IPS-18a (cell line): ENCODE measurements at regions not wholly inside any gene's neighbourhood (a gene's known extent, or its start where the extent isn't known, plus 50 kb on each side); places are given as distances from the start of the nearest gene placed in this dataset.
"Not testable (repeated sequence)": the region's sequence is repeated elsewhere in the genome, so short reads cannot be mapped to it uniquely, and the experiment has no call there.

Experiments
- H3K27ac ChIP-seq: one replicate; pipeline ENCODE4 v1.5.1; 2013; ENCODE audit warnings: low read length
- H3K27me3 ChIP-seq: one replicate; pipeline ENCODE4 v1.6.1; 2013; ENCODE audit warnings: mild to moderate bottlenecking, low read length; ENCODE audit not compliant: control insufficient read depth, insufficient read depth
- H3K36me3 ChIP-seq: one replicate; pipeline ENCODE4 v1.6.1; 2013; ENCODE audit warnings: low read depth, low read length; ENCODE audit not compliant: control insufficient read depth
- H3K4me1 ChIP-seq: one replicate; pipeline ENCODE4 v1.6.1; 2013; ENCODE audit warnings: low read depth, low read length; ENCODE audit not compliant: control insufficient read depth
- H3K4me3 ChIP-seq: one replicate; pipeline ENCODE4 v1.5.1; 2013; ENCODE audit warnings: low read length
- H3K9ac ChIP-seq: one replicate; pipeline ENCODE4 v1.6.1; 2013; ENCODE audit warnings: mild to moderate bottlenecking, low read length, moderate library complexity
- H3K9me3 ChIP-seq: one replicate; pipeline ENCODE4 v1.6.1; 2013; ENCODE audit warnings: low read depth, low read length; ENCODE audit not compliant: control insufficient read depth

GRCh38 chr14:87046960-87047359 is 946.0 kb downstream of the GALC start:
- no peaks in the 10 kb centered on the region for H3K4me1 ChIP-seq
- no peaks in the 10 kb centered on the region for H3K36me3 ChIP-seq
- no peak overlapping the region for H3K27ac ChIP-seq
- H3K9ac ChIP-seq: no peak overlapping the region
- H3K9me3 ChIP-seq: no peaks in the 10 kb centered on the region
- H3K4me3 ChIP-seq: no peak overlapping the region
- H3K27me3 ChIP-seq: no peaks in the 10 kb centered on the region

GRCh38 chr14:87045956-87046355 is 947.0 kb downstream of the GALC start:
- H3K27me3 ChIP-seq: no peaks in the 10 kb centered on the region
- H3K9me3 ChIP-seq: no peaks in the 10 kb centered on the region
- H3K27ac ChIP-seq: no peak overlapping the region
- no peak overlapping the region for H3K4me3 ChIP-seq
- H3K4me1 ChIP-seq: no peaks in the 10 kb centered on the region
- H3K9ac ChIP-seq: no peak overlapping the region
- no peaks in the 10 kb centered on the region for H3K36me3 ChIP-seq

GRCh38 chr14:87045246-87045645 is 947.7 kb downstream of the GALC start:
- Histone ChIP-seq H3K27ac (no peak overlapping the region), H3K9ac (no peak overlapping the region), H3K4me3 (no peak overlapping the region), H3K9me3 (no peaks in the 10 kb centered on the region), H3K36me3 (no peaks in the 10 kb centered on the region), H3K27me3 (no peaks in the 10 kb centered on the region), H3K4me1 (no peaks in the 10 kb centered on the region)

GRCh38 chr14:87044807-87045206 is 948.2 kb downstream of the GALC start:
- Histone ChIP-seq H3K4me3 (no peak overlapping the region), H3K9ac (no peak overlapping the region), H3K9me3 (no peaks in the 10 kb centered on the region), H3K27me3 (no peaks in the 10 kb centered on the region), H3K36me3 (no peaks in the 10 kb centered on the region), H3K27ac (no peak overlapping the region), H3K4me1 (no peaks in the 10 kb centered on the region)

GRCh38 chr14:87043667-87044200 is 949.2 kb downstream of the GALC start:
- Histone ChIP-seq H3K9me3 (no peaks in the 10 kb centered on the region), H3K27me3 (no peaks in the 10 kb centered on the region), H3K9ac (no peak overlapping the region), H3K36me3 (no peaks in the 10 kb centered on the region), H3K27ac (no peak overlapping the region), H3K4me1 (no peaks in the 10 kb centered on the region), H3K4me3 (no peak overlapping the region)

- Histone ChIP-seq H3K36me3 (no peaks in the 10 kb centered on the region), H3K4me1 (no peaks in the 10 kb centered on the region), H3K27ac (no peak overlapping the region), H3K27me3 (no peaks in the 10 kb centered on the region), H3K9ac (no peak overlapping the region), H3K9me3 (no peaks in the 10 kb centered on the region), H3K4me3 (no peak overlapping the region)
Measured at GRCh38 chr14:87042354-87042753, 950.6 kb downstream of the GALC start.

- no peak overlapping the region for H3K9ac ChIP-seq
- H3K36me3 ChIP-seq: no peaks in the 10 kb centered on the region
- H3K27me3 ChIP-seq: no peaks in the 10 kb centered on the region
- H3K9me3 ChIP-seq: no peaks in the 10 kb centered on the region
- no peak overlapping the region for H3K4me3 ChIP-seq
- no peaks in the 10 kb centered on the region for H3K4me1 ChIP-seq
- H3K27ac ChIP-seq: no peak overlapping the region
Measured at GRCh38 chr14:87041290-87042020, 951.5 kb downstream of the GALC start.

GRCh38 chr14:87034680-87035079 is 958.3 kb downstream of the GALC start:
- H3K4me3 ChIP-seq: no peak overlapping the region
- no peaks in the 10 kb centered on the region for H3K36me3 ChIP-seq
- H3K4me1 ChIP-seq: peaks cover 3% of the 10 kb centered on the region
- H3K27ac ChIP-seq: no peak overlapping the region
- H3K9me3 ChIP-seq: no peaks in the 10 kb centered on the region
- H3K27me3 ChIP-seq: no peaks in the 10 kb centered on the region
- H3K9ac ChIP-seq: no peak overlapping the region

- Histone ChIP-seq H3K27me3 (no peaks in the 10 kb centered on the region), H3K9ac (no peak overlapping the region), H3K27ac (no peak overlapping the region), H3K4me1 (peaks cover 4% of the 10 kb centered on the region), H3K36me3 (no peaks in the 10 kb centered on the region), H3K4me3 (no peak overlapping the region), H3K9me3 (no peaks in the 10 kb centered on the region)
Measured at GRCh38 chr14:87030197-87030596, 962.8 kb downstream of the GALC start.

- H3K36me3 ChIP-seq, H3K9me3 ChIP-seq, H3K4me1 ChIP-seq, H3K4me3 ChIP-seq, H3K9ac ChIP-seq, H3K27ac ChIP-seq: not testable (repeated sequence)
- peaks cover 24% of the 10 kb centered on the region for H3K27me3 ChIP-seq
Measured at GRCh38 chr14:87020106-87020505, 972.9 kb downstream of the GALC start.

GRCh38 chr14:87018294-87018693 is 974.7 kb downstream of the GALC start:
- Histone ChIP-seq H3K9ac (no peak overlapping the region), H3K9me3 (no peaks in the 10 kb centered on the region), H3K27ac (no peak overlapping the region), H3K27me3 (peaks cover 24% of the 10 kb centered on the region), H3K4me1 (peaks cover 9% of the 10 kb centered on the region), H3K4me3 (no peak overlapping the region), H3K36me3 (no peaks in the 10 kb centered on the region)

GRCh38 chr14:87017335-87017734 is 975.6 kb downstream of the GALC start:
- Histone ChIP-seq H3K27ac (no peak overlapping the region), H3K4me3 (no peak overlapping the region), H3K9me3 (no peaks in the 10 kb centered on the region), H3K36me3 (no peaks in the 10 kb centered on the region), H3K27me3 (peaks cover 24% of the 10 kb centered on the region), H3K4me1 (peaks cover 9% of the 10 kb centered on the region), H3K9ac (no peak overlapping the region)
